ENCODE measurements at regions not wholly inside any gene's neighbourhood (a gene's known extent, or its start where the extent isn't known, plus 50 kb on each side); places are given as distances from the start of the nearest gene placed in this dataset.
A peak's percentile ranks its signal among the peaks of the same experiment; 100 is the strongest.
"Not testable (repeated sequence)": the region's sequence is repeated elsewhere in the genome, so short reads cannot be mapped to it uniquely, and the experiment has no call there.

DNA sequence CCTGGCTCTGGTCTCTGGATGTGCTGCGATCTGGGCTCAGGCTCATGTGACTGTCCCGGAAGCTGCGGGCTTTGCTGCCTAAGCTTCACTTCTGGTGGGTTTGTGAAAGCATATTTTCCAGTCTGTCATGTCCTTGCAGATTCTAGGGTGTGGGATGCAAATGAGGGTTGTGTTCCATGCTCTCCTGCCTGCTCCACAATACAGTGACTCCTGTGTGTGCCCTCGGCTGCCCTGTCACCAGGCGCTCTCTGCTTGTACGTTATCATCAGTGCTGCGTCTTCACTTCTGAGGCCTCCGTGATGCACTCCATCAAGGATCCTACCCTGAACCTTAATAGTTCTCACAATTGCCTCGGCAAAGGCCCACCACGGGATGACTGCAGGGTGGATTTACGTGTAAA lies 84.2 kb downstream of the TTLL2 start:
- no peak for DNase-seq

DNA sequence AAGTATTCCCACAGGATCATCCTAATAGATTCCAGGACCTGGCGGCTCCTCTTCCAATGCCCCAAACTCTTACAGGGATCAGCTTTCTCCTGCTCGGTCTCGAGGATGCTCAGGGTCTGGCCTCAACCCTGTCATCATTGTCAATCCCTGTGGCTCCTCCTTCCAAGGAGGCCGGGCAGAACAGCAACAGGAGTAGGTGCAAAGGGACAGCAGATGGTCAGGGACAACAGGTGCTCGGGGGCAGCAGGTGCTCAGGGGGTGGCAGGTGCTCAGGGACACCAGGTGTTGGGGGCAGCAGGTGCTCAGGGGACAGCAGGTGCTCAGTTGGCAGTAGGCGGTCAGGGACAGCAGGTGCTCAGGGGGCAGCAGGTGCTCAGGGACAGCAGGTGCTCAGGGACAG lies 84.8 kb downstream of the TTLL2 start:
- no peak for DNase-seq

DNA sequence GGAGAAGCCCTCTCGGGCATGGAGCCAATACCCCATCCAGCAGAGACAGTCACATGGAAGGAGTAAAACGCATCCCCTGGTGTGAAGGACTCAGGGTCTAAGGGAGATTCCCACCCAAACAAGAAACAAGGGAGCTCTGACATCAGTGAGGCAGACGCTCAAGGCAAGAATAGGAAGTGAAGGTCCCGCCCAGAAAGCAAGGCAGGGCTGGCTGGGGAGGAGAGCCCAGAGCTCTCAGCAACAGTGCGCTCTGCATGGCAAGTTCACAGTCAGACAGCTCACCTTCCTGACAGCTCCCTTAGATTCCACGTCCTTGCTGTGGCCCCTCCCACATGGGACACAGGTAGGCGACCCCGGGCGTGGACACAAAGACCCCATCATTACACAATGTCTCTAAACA lies 85.6 kb downstream of the TTLL2 start:
- no peak for DNase-seq

DNA sequence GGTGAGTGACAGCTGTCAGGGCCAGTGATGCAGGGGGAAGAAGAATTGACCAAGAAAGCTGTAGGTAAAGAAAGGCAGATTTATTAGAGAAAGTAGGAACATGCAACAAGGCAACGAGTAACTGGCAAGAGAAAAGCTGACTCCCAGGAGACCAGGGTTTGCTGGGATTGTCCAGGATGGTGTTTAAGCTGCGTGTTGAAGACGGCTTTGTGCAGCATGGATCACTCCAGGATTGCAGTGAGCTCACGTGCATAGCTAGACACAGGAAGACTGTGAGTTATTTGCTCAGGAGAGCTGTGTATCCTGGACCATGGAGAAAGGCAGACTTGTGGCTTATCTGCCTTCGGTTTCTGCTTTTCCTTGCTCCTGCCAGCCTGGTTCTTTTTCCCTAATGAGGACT lies 87.6 kb downstream of the TTLL2 start:
- no peak for DNase-seq

GRCh38 chr6:167415441-167415961 lies 90.6 kb downstream of the TTLL2 start:
- DNase-seq = no peak

- no peak for DNase-seq
Observed at GRCh38 chr6:167416676-167417430, 92.0 kb downstream of the TTLL2 start.

DNA sequence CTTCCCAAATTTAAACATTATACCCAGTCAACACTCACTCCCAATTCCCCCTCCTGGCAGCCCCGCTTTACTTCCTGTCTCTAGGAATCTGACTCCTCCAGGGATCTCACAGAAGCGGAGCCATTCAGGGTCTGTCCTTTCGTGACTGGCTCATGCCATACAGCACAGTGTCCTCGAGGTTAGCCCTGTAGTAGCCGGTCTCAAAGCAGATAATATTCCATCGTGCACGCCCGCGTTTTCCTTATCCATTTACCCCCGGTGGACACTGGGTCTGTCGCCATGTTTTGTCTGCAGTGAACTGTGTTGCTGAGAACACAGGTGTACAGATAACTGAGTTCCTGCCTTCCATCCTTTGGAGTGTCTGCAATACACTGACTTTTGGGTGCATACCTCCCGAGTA lies 95.3 kb downstream of the TTLL2 start:
- DNase-seq = no peak

DNA sequence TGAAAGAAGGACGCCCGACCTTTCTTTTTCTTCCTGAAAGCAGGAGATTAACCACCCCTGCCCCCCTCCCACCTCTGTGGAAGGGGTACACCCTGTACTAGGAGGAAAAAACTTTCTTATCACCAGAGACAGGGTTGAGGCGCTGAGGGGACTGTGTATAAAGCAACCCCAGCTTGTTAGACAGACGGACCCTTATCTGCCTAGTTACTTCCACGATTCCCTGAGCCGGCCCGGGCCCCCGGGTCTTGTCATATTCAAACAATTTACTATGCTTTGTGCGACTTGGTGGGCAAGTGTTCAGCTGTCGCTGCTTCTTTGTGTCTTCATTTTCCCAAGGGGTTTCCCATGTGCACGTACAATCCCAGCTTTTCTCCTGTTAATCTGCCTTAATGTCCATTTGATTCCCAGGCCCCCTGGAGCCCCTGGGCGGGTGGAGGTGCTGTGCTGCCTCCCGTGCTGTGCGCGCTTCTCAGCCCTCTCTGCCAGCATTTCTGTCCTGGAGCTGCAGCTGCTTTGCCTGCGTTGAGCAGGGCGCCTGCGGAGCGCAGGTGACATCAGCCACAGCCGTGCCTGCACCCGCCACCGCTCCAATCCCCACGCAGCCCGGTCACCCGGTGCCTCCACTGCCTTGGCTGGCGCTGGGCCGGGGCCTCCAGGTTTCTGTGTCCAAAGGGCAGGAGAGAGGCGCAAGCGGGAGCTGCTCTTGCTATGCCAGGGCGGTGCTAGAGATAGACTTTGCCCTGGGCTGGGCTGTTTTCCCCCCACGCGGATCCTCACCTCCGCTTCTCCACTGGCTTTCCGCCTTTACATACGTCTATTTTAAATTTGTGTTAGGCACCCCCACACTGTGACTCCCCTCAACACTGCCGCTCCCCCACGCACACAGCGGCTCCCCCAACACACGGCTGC lies 96.2 kb downstream of the TTLL2 start:
- no peak for DNase-seq

GRCh38 chr6:167421944-167422343 lies 97.1 kb downstream of the TTLL2 start:
- not testable (repeated sequence) for DNase-seq

DNA sequence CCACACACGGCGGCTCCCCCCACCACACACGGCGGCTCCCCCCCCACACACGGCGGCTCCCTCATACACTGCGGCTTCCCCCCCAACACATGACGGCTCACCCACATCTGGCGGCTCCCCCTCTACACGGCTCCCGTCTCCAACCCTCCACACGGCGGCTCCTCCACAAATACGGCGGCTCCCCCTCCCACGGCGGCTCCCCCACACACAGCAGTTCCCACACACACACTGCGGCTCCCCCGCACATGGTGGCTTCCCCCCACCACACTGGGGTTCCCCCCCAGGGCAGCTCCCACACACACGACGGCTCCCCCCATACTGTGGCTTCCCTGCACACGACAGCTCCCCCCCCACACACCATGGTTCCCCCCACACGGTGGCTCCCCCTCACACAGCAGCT lies 98.0 kb downstream of the TTLL2 start:
- DNase-seq = no peak

GRCh38 chr6:167424060-167424673 lies 99.3 kb downstream of the TTLL2 start:
- DNase-seq = no peak

DNA sequence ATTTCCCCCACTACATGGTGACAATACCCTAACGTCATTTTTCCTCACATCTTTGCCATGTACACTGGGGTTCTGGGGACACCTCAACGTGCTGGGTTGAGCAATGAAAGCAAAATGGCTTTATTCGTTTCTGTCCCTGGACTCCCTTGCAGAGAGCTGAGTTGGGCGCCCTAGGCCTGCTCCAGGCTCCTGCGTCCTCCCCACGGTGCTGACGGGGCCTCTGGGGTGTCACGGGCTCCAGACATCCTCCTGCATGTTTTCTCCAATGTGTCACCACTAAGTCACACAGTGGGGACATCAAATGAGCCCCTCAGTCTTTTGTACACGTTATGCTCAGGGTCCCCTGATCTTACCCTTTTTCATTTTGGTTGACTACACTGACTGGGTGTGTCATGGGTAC lies 99.8 kb downstream of the TTLL2 start:
- no peak for DNase-seq

GRCh38 chr6:167426084-167426483 lies 101.2 kb downstream of the TTLL2 start:
- peak; percentile 39 for DNase-seq

DNA sequence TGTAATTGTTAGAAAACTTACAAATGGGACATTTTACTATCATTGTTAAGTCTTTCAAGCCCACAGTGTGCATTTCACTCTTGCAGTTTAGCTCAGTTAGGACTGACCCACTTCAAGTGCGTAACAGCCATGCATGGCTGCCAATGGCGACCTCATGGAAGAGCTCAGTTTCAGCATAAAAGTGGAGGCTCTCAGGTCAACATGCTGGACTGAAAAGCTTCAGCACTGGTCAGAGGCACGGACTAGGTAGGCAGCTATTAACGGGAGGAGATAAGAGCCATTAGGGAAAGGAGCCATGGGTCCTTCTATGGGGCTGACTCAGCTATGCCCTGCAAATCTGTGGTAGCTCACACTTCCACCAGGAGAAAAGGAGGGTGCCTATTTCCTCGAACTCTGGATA lies 101.8 kb downstream of the TTLL2 start:
- peak; percentile 39 for DNase-seq

GRCh38 chr6:167428664-167429333 lies 103.9 kb downstream of the TTLL2 start:
- no peak for DNase-seq

DNA sequence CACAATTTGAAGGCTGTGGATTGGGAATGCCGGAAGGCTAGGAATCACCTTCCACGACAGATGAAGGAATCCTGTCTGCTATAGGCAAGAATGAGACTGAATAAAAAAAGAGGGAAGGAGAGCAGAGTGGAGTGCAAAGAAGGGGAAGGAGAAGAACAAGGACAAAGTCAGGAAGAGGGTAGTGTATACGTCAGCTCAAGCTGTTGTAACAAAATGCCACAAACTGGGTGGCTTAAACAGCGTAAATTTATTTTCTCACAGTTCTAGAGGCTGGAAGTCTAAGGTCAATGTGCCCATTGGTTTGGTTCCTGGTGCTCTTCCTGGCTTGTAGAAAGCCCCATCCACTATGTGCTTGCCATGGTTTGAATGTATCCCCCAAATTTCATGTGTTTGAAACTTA lies 104.5 kb downstream of the TTLL2 start:
- no peak for DNase-seq

DNA sequence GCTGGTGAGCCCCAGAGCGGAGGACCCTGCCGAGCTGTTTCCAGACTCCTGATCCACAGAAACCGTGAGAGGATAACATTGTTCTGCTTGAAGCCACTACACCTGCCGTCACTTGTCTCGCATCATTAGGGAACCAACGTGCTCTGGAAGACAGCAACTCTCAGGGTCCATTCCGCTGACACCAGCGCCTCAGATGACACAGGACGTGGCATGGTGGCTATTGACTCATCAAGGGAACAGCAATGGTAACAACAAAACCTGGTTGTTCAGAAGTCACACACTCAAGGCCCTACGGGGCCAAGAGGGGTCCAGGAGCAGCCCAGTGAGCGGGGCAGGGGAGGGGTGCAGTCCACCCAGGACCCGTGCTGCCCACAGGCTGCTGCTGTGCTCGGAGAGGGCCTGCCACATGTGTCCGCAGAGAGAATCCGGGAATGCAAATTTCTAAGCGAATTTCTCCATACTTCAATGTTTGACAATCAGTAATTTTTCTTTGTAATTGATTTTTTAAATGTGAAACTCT lies 110.4 kb downstream of the TTLL2 start:
- DNase-seq = no peak

GRCh38 chr6:167437888-167438484 lies 113.1 kb downstream of the TTLL2 start:
- no peak for DNase-seq

- DNase-seq = no peak
Observed at GRCh38 chr6:167441715-167442206, 116.9 kb downstream of the TTLL2 start.

DNA sequence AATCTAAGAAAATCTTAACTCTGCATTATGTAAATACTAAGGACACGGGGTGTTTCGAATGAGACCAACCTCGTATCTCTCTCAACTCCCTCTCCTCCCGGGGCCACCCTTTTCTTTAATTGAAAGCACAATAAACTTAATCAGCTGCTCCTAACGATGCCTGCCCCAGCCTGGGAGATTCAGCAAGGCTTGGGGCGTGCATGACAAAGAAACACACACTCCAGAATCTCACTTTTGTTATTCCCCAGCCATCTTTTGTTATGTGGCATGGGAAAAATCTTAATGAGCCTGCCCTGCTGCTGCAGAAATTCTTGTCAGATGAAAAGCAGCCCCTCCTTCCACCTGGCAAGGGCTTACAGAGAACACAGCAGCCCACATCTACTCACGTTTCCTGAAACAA lies 117.4 kb downstream of the TTLL2 start:
- DNase-seq = no peak

DNA sequence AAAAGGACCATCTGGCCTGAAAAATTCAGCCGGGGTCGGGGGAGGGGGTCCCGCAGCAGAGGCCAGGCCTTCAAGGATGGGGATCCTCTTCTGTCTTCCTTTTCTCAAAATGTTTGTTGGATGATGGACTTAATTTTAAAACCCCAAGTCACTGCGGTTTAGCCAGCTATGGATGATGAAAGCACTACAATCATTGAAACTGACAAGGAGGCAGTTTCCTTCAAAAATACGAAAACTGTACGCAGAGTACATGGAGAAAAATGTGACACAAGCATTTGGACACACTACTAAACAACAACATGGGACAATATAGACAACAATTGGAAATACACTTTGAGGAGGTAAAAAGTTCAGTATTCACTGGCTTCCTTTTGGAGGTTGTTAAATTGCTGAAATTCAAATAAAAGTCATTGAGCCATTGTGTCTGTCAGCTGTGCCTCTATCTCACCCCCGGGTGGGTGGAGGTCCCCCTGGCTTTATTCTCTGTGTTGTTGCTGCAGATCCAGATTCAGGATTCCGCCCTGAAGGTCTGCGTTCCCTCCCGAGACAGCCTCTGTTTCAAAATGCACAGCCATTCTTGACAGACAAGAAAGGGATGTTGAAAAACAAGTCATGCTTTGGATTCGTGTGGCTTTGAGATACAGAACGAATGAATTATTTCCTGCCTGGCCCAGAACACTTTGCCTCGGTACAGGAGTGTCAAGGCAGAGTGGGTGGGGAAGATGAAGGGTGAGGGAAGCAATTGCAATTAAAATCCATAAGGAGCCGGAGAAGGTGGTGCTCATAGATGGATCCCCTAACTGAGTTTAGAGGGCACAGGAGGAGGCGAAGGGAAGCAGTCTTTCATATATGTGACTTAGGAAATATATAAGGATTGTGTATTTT lies 118.2 kb downstream of the TTLL2 start:
- no peak for DNase-seq

Measured in NCI-H2029 treated with DMSO at 0.1 percent for 48 hours (cell line).